ENCODE measurements at regions not wholly inside any gene's neighbourhood (a gene's known extent, or its start where the extent isn't known, plus 50 kb on each side); places are given as distances from the start of the nearest gene placed in this dataset.

DNA sequence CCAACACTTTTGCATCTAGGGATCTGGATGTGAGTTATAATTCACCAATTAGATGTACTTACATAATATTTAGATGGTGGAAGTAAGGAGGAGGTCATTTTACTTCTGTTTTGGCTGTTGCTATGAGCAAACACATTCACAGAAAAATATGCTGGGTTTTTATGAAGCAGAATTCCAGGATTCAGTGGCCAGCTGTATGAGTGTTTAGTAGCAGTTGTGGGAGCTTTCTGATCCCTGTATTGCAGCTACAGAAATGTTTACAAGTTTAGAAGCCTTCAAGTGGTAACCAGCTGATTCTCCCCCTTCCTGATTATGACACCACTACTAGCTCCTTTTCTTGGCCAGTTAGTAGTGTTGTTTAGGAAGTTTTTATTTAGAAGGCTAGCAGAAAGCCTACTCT is 177.0 kb downstream of the TENT5A start:
- no peak for DNase-seq (ENCODE audit: low read depth)
- TF ChIP-seq, protein P1, sequence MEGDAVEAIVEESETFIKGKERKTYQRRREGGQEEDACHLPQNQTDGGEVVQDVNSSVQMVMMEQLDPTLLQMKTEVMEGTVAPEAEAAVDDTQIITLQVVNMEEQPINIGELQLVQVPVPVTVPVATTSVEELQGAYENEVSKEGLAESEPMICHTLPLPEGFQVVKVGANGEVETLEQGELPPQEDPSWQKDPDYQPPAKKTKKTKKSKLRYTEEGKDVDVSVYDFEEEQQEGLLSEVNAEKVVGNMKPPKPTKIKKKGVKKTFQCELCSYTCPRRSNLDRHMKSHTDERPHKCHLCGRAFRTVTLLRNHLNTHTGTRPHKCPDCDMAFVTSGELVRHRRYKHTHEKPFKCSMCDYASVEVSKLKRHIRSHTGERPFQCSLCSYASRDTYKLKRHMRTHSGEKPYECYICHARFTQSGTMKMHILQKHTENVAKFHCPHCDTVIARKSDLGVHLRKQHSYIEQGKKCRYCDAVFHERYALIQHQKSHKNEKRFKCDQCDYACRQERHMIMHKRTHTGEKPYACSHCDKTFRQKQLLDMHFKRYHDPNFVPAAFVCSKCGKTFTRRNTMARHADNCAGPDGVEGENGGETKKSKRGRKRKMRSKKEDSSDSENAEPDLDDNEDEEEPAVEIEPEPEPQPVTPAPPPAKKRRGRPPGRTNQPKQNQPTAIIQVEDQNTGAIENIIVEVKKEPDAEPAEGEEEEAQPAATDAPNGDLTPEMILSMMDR (conservative IDR thresholded peaks at IDR 0.05; ENCODE audit: control insufficient read depth, insufficient read depth, low read depth, low read length): no peak
- H3K4me3 ChIP-seq (ENCODE audit: control insufficient read depth, low read depth, low read length): no peak overlapping the region

DNA sequence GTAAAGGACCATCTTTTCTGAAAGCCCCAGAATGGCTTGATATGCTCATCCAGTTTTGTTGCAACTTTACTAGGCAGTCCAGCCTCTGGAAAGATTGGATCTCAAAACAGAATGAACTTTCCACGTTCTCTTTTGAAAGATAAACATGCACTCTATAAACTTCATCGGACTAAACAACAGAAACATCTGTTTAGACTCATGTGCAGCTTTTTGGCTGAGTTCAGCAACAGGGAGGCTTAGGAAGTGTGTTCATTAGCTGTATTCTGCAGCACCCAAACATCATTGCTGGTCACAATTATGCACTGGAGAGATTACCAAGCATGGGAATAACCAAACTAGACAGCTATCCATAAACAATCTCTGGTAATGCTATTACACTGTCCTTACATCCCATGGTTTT is 180.5 kb downstream of the TENT5A start:
- TF ChIP-seq, protein P1 (conservative IDR thresholded peaks at IDR 0.05; ENCODE audit: control insufficient read depth, insufficient read depth, low read depth, low read length): no peak
- no peak for DNase-seq (ENCODE audit: low read depth)
- no peak overlapping the region for H3K4me3 ChIP-seq (ENCODE audit: control insufficient read depth, low read depth, low read length)

DNA sequence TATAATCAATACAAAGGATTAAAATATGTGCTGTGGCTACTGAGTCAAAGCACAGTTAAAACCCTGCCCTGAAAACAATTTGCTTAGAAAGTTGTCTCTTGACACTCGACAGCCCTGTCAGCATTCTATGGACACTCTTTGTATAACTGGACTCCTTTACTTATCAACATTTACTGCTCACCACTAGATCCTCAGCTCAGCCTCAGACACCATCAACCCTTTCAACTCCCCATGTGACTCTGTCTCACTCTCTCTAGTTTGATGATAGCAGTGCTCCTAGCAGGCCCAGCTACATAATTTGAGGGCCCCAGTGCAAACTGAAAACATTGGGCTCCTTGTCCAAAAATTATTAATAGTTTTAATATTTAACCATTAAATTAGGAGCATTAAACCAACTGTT is 181.8 kb downstream of the TENT5A start:
- no peak overlapping the region for H3K4me3 ChIP-seq (ENCODE audit: control insufficient read depth, low read depth, low read length)
- TF ChIP-seq, protein P1 (conservative IDR thresholded peaks at IDR 0.05; ENCODE audit: control insufficient read depth, insufficient read depth, low read depth, low read length): no peak
- no peak for DNase-seq (ENCODE audit: low read depth)

DNA sequence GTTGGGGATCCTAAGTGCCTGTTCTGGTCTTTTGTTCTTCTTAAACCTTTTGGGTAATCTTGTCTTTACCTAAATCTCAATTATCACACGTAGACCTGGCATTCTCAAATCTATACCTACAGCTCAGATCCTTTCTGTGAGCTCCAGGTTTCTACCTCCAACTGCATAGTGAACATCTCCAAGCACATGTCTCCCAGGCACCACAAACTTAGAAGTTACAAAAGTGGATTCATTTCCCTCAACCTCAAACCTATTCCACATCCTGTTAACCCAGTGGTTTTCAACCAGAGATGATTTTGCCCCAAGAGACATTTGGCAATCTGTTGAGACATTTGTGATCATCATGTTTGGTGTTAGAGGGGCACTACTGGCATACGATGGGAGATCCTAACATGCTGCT is 183.5 kb downstream of the TENT5A start:
- no peak for DNase-seq (ENCODE audit: low read depth)
- TF ChIP-seq, protein P1 (conservative IDR thresholded peaks at IDR 0.05; ENCODE audit: control insufficient read depth, insufficient read depth, low read depth, low read length): no peak
- H3K4me3 ChIP-seq (ENCODE audit: control insufficient read depth, low read depth, low read length): no peak overlapping the region

DNA sequence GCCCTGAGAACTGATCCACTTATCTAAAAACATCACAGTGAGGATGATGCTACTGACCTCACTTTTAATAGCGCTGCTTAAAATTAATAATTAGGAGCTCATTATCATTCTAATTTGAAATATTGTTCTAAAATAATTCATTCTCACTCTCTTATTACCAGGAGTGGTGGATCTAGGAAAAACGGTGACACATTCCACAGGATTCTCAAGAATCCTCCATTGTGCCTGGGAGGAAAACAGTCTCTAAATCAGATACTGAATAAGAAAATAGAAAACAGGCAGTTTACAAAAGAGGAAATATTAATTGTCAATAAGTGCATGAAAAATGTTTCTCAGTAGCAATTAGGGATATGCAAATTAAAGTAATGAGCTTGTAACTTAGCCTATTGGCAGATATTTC is 187.4 kb downstream of the TENT5A start:
- H3K4me3 ChIP-seq (ENCODE audit: control insufficient read depth, low read depth, low read length): no peak overlapping the region
- TF ChIP-seq, protein P1 (conservative IDR thresholded peaks at IDR 0.05; ENCODE audit: control insufficient read depth, insufficient read depth, low read depth, low read length): no peak
- no peak for DNase-seq (ENCODE audit: low read depth)

DNA sequence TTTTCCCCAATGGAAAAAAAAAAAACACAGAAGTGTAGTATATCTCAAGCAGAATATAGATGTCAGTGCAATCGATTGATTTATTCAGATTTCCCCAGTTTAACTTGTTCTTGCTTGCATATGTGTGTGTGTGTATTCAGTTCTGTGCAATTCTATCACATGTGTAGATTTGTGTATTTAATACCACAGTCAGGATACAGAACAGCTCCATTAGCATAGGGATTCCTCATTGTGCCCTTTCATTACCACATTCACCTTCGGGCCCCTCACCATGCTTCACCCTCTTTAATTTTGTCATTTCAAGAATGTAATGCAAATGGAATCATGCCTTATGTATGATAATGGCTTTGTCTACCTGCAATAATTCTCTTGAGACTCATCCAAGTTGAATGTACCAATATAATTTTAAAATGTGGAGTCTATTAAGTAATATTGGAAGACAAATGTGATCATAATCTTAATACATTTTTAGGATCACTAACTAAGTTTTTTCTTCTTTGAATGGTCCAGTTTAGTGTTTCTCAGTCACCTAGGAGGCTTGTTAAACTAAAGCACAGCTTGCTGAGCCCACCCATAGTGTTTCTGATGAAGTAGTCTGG is 187.9 kb downstream of the TENT5A start:
- no peak for DNase-seq (ENCODE audit: low read depth)
- TF ChIP-seq, protein P1 (conservative IDR thresholded peaks at IDR 0.05; ENCODE audit: control insufficient read depth, insufficient read depth, low read depth, low read length): no peak
- H3K4me3 ChIP-seq (ENCODE audit: control insufficient read depth, low read depth, low read length): no peak overlapping the region

DNA sequence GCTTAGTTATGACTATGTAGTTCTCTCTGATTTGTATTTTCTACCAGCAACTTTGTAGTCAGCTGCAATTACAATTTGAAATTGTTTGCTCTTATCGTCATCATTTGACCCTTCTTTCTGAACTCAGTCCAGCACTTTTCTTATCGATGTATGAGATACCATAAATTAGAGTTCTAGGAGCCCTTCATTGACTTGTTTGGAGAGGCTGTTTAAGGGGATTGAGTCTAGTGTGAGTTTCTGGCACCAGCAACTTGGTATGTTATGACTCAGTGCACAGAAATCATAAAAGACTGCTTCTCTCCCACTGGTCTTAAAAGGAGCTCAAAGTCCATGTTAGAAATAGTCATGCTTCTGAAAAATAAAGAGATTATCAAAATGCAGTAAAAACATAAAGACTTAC is 190.3 kb downstream of the TENT5A start:
- peak; percentile 69 for DNase-seq (ENCODE audit: low read depth)
- TF ChIP-seq, protein P1 (conservative IDR thresholded peaks at IDR 0.05; ENCODE audit: control insufficient read depth, insufficient read depth, low read depth, low read length): no peak
- H3K4me3 ChIP-seq (ENCODE audit: control insufficient read depth, low read depth, low read length): no peak overlapping the region
